ENCODE measurements at regions not wholly inside any gene's neighbourhood (a gene's known extent, or its start where the extent isn't known, plus 50 kb on each side); places are given as distances from the start of the nearest gene placed in this dataset.

- TF ChIP-seq CTCF (IDR thresholded peaks at IDR 0.05) = no peak
- TF ChIP-seq POLR2A (IDR thresholded peaks at IDR 0.05; ENCODE audit: low read length) = no peak
- TF ChIP-seq KDM1A (IDR thresholded peaks at IDR 0.05; ENCODE audit: low read depth) = no peak
- no peak for TF ChIP-seq RFX5 (IDR thresholded peaks at IDR 0.05)
- no peak for TF ChIP-seq FOXS1 (CRISPR knock-in tag; IDR thresholded peaks at IDR 0.05)
- no peak for TF ChIP-seq TP53 (CRISPR knock-in tag; IDR thresholded peaks at IDR 0.05)
Observed at GRCh38 chr3:157841029-157841428, 265.2 kb downstream of the SHOX2 start.
